ENCODE measurements at regions not wholly inside any gene's neighbourhood (a gene's known extent, or its start where the extent isn't known, plus 50 kb on each side); places are given as distances from the start of the nearest gene placed in this dataset.

- Histone ChIP-seq H3K4me3 (replicated peaks in 1 of 4; ENCODE audit: control extremely low read depth in 1 of 4, insufficient read depth in 1 of 4, low read depth in 3 of 4, low read length in 4 of 4) (no peak overlapping the region), H3K27me3 (ENCODE audit: control insufficient read depth, insufficient read depth, low read length) (no peaks in the 10 kb centered on the region), H3K9me3 (ENCODE audit: control insufficient read depth, insufficient read depth, low read depth, low read length) (no peaks in the 10 kb centered on the region), H4K20me1 (ENCODE audit: control insufficient read depth, extremely low read depth, insufficient read depth, low read length) (no peaks in the 10 kb centered on the region), H3K4me2 (ENCODE audit: extremely low read depth, insufficient read depth, low read length) (no peak overlapping the region), H3K4me1 (ENCODE audit: control insufficient read depth, extremely low read depth, insufficient read depth, low read length) (no peaks in the 10 kb centered on the region), H3K36me3 (ENCODE audit: control insufficient read depth, insufficient read depth, low read length) (no peaks in the 10 kb centered on the region), H3K27ac (ENCODE audit: insufficient read depth, low read length) (no peak overlapping the region), H2AFZ (ENCODE audit: low read length) (no peak overlapping the region), H3K79me2 (ENCODE audit: control insufficient read depth, insufficient read depth, low read length) (no peaks in the 10 kb centered on the region), H3K9ac (ENCODE audit: insufficient read depth, low read length) (no peak overlapping the region)
- no peak for DNase-seq (ENCODE audit: low read depth in 2 of 2)
- TF ChIP-seq EZH2 (IDR thresholded peaks at IDR 0.05; ENCODE audit: low read length, missing control alignments) (no peak), CTCF (conservative IDR thresholded peaks at IDR 0.05 in 1 of 2, IDR thresholded peaks at IDR 0.05 in 1 of 2; ENCODE audit: low read depth in 1 of 2, low read length in 2 of 2) (no peak)
These were observed 224.1 kb upstream of the DPP10 start for GRCh38 chr2:114218383-114218782.

- no peak overlapping the region for H3K27ac ChIP-seq (ENCODE audit: insufficient read depth, low read length)
- no peaks in the 10 kb centered on the region for H3K4me1 ChIP-seq (ENCODE audit: control insufficient read depth, extremely low read depth, insufficient read depth, low read length)
- H3K4me3 ChIP-seq (replicated peaks in 1 of 4; ENCODE audit: control extremely low read depth in 1 of 4, insufficient read depth in 1 of 4, low read depth in 3 of 4, low read length in 4 of 4) = no peak overlapping the region
- DNase-seq (ENCODE audit: low read depth in 2 of 2) = no peak
- H3K79me2 ChIP-seq (ENCODE audit: control insufficient read depth, insufficient read depth, low read length) = no peaks in the 10 kb centered on the region
- no peaks in the 10 kb centered on the region for H4K20me1 ChIP-seq (ENCODE audit: control insufficient read depth, extremely low read depth, insufficient read depth, low read length)
- no peak overlapping the region for H3K4me2 ChIP-seq (ENCODE audit: extremely low read depth, insufficient read depth, low read length)
- no peaks in the 10 kb centered on the region for H3K27me3 ChIP-seq (ENCODE audit: control insufficient read depth, insufficient read depth, low read length)
- H3K36me3 ChIP-seq (ENCODE audit: control insufficient read depth, insufficient read depth, low read length) = no peaks in the 10 kb centered on the region
- H2AFZ ChIP-seq (ENCODE audit: low read length) = no peak overlapping the region
- H3K9ac ChIP-seq (ENCODE audit: insufficient read depth, low read length) = no peak overlapping the region
- no peaks in the 10 kb centered on the region for H3K9me3 ChIP-seq (ENCODE audit: control insufficient read depth, insufficient read depth, low read depth, low read length)
- TF ChIP-seq CTCF (conservative IDR thresholded peaks at IDR 0.05 in 1 of 2, IDR thresholded peaks at IDR 0.05 in 1 of 2; ENCODE audit: low read depth in 1 of 2, low read length in 2 of 2) (no peak), EZH2 (IDR thresholded peaks at IDR 0.05; ENCODE audit: low read length, missing control alignments) (no peak)
These were observed 223.0 kb upstream of the DPP10 start for GRCh38 chr2:114219456-114219855.

- Histone ChIP-seq H3K4me2 (ENCODE audit: extremely low read depth, insufficient read depth, low read length) (no peak overlapping the region), H3K9me3 (ENCODE audit: control insufficient read depth, insufficient read depth, low read depth, low read length) (no peaks in the 10 kb centered on the region), H3K36me3 (ENCODE audit: control insufficient read depth, insufficient read depth, low read length) (no peaks in the 10 kb centered on the region), H3K9ac (ENCODE audit: insufficient read depth, low read length) (no peak overlapping the region), H3K4me1 (ENCODE audit: control insufficient read depth, extremely low read depth, insufficient read depth, low read length) (no peaks in the 10 kb centered on the region), H3K79me2 (ENCODE audit: control insufficient read depth, insufficient read depth, low read length) (no peaks in the 10 kb centered on the region), H4K20me1 (ENCODE audit: control insufficient read depth, extremely low read depth, insufficient read depth, low read length) (no peaks in the 10 kb centered on the region), H3K27me3 (ENCODE audit: control insufficient read depth, insufficient read depth, low read length) (no peaks in the 10 kb centered on the region), H2AFZ (ENCODE audit: low read length) (no peak overlapping the region), H3K4me3 (replicated peaks in 1 of 4; ENCODE audit: control extremely low read depth in 1 of 4, insufficient read depth in 1 of 4, low read depth in 3 of 4, low read length in 4 of 4) (no peak overlapping the region), H3K27ac (ENCODE audit: insufficient read depth, low read length) (no peak overlapping the region)
- TF ChIP-seq EZH2 (IDR thresholded peaks at IDR 0.05; ENCODE audit: low read length, missing control alignments) (no peak), CTCF (conservative IDR thresholded peaks at IDR 0.05 in 1 of 2, IDR thresholded peaks at IDR 0.05 in 1 of 2; ENCODE audit: low read depth in 1 of 2, low read length in 2 of 2) (no peak)
- DNase-seq (ENCODE audit: low read depth in 2 of 2) = no peak
These were observed 220.1 kb upstream of the DPP10 start for GRCh38 chr2:114222344-114222743.

Measured in fibroblast of lung (primary cell).